NCI-H446 treated with DMSO at 0.1 percent for 48 hours (cell line): ENCODE measurements at regions not wholly inside any gene's neighbourhood (a gene's known extent, or its start where the extent isn't known, plus 50 kb on each side); places are given as distances from the start of the nearest gene placed in this dataset.

Experiments used
- DNase-seq: peaks from one replicate; lab custom pipeline; 2025; lab: John Stamatoyannopoulos, UW

DNA sequence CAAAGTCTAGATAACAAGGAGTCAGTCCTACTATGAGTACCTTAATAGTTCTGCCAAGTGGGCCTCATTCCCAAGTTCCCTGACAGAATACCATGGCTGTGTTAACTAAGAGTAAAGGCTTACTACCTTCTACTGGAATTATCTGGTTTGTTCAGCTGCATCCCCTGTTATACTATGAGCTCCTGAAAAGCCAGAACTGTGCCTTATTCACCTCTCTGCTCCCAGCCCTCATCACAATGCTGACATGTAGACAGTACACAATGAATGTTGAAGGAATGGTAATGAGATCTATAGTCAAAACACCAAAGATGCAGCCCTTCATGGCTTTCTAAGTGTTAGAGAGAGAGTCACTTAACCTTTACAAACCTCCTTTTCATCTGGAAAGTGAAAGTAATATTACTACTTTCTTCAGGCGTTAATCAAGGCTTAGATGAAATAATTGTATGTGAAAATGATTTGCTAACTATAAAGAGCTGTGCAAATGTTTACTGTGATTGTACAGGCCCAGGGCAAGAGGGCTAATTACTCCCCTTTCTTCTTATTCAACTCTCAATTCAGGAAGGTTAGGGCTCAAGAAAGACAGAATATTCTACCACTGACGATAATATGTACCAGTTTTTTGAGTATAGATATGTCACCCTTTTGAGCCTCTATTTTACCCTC lies 70.3 kb upstream of the MROH9 start:
- no peak for DNase-seq

DNA sequence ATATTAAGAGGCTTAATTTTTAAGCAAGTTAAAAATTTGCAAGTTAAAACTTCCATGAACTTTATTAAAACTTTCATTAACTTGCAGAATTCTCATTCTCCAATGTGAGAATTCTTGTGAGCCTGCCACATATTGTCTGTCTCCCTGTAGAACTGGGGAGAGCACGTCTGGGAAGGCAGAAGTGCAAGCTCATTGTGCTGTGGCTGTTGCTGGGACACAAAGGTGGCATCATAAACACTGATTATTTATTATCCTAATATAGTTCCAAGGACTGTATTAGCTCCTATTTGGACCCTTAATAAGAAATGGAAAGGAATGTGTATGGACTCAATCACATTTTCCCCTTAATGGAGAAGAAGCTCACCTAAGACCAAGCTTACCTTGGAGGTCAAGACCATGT lies 68.7 kb upstream of the MROH9 start:
- no peak for DNase-seq

DNA sequence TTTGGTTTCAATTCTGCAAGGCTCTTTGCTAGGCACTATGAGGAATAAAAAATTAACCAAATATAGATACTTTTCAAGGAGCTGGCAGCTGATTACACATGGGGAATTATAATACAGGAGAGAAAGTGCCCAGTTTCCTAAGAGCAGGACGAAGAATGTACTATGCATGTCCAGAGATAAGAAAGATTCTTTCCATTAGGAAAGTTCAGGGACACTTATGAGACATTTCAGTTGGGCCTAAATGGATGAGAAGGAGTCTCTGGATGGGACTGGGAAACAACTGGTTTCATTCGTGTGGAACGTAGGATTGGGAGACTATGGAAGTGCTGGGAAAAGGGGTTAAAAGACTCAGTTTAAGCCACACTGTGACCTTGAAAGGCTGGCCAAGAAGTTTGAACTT lies 63.5 kb upstream of the MROH9 start:
- DNase-seq: no peak

DNA sequence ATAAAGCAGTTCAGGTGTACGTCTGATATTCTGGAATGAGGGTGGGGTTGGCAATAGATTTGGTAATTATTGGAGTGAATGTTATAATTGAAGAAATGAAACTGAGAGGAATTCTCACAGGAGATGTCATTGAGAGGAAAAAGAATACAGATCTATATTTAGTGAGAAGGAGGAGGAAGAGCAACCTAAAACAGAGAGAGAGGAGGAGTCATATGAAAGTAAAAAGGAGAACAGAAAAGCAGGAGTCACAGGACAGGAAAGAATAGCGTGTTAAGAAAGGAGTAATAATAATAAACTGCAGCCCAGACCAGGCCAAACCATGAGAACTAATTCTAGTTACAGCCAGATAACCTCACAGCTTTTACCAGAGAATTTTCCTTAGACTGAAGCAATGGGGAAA lies 62.7 kb upstream of the MROH9 start:
- no peak for DNase-seq

DNA sequence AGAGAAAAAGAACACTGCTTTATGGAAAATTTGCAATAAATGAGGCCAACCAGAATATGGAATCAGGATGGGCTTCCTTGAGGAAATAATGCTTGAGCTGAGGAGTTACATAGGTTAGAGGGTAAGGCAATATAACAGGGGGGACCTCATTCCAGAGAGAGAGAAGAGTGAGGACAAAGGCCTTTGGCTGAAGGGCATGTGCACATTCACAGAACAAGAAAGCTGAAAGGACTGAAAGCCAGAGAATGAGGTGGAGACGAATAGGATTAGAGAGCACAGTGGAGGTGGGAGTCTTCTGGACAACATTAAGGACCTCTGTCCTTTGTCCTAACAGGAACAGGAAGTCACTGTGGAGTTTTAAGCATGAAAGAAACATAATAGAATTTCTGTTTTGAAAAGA lies 60.7 kb upstream of the MROH9 start:
- no peak for DNase-seq

DNA sequence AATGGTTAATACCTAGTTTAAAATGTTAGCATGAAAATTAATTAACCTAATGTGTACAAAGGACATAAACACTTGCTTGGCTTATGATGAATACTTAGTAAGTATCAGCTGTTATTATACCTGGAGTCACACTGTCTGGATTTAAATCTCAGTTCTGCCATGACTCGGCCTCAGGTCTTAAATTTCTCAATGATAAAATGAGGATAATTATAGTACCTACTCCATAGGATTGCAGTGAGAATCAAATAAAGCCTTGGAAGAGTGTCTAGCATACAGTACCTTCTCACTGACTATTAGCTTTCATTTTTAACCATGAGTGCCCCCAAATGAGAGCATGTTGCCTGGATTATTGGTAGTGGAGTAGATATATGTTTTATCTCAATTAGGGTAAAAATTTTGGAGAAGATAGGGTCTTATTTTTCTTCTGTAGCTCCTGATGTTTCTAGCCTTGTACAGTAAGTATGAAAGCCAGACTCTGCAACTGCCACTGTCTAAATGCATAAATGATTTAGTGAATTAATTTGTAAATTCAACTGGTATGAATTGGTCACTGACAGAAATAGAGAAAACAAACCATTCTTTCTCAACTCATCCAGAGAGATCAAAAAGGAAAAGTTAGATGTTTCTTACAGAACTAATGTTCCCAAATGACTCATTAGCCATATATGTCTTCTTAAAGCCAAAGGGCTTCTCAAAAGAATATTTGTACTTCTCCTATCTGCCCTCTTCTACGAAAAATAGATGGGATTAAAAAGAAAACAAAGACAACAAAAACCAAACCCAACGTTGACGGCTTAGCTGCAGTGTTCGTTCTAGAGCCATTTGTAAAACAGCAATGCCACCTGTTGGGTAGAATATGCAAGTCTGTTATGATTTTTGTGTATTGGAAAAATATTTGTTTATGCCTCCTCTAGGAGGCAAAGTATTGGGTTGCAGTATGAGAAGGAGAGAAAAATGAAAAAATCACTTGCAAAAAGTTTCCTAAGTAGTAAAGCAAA lies 53.8 kb upstream of the MROH9 start:
- DNase-seq: peak; percentile 23
